ENCODE measurements at regions not wholly inside any gene's neighbourhood (a gene's known extent, or its start where the extent isn't known, plus 50 kb on each side); places are given as distances from the start of the nearest gene placed in this dataset.

DNA sequence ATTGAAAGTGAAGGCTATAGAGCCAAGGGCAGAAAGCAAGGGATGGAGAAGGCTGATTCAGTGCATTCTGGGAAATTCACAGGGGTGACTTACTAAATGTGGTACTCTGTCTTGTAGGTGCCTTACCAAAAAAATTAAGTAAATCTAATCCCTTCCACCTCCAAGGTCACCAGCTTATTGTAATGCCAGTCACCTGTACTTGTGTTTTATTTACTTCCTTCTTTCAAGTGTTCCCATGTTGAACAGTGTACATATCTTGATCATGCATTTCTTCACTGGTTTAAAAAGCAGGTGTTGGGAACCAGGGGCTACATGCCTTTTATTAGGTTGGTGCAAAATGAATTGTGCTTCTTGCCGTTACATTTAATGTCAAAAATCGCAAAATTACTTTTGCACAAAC, 137.0 kb upstream of the ARHGAP28 start:
- DNase-seq: no peak
- H3K27me3 Mint-ChIP-seq: no peaks in the 10 kb centered on the region
- no peak overlapping the region for H3K27ac ChIP-seq (ENCODE audit: insufficient read depth, low read length, poor library complexity, severe bottlenecking)
- H3K4me1 Mint-ChIP-seq: no peaks in the 10 kb centered on the region
- no peaks in the 10 kb centered on the region for H3K9me3 ChIP-seq (ENCODE audit: control insufficient read depth in 2 of 2, low read length in 2 of 2)
- no peak overlapping the region for H3K27ac Mint-ChIP-seq
- no peaks in the 10 kb centered on the region for H3K27me3 ChIP-seq (ENCODE audit: control insufficient read depth, insufficient read depth, low read length)
- H3K9me3 Mint-ChIP-seq: peaks cover 0 to 8% (median 3%) of the 10 kb centered on the region in 7 donors
- H3K4me1 ChIP-seq (ENCODE audit: control insufficient read depth, insufficient read depth, low read length, poor library complexity, severe bottlenecking): no peaks in the 10 kb centered on the region
- ATAC-seq (ENCODE audit: low read depth in 2 of 2): no peak
- no peak overlapping the region for H3K4me3 ChIP-seq (ENCODE audit: low read depth, low read length)
- H3K4me3 Mint-ChIP-seq: no peak overlapping the region
- no peaks in the 10 kb centered on the region for H3K36me3 Mint-ChIP-seq
- no peaks in the 10 kb centered on the region for H3K36me3 ChIP-seq (ENCODE audit: control insufficient read depth, insufficient read depth, low read length)

DNA sequence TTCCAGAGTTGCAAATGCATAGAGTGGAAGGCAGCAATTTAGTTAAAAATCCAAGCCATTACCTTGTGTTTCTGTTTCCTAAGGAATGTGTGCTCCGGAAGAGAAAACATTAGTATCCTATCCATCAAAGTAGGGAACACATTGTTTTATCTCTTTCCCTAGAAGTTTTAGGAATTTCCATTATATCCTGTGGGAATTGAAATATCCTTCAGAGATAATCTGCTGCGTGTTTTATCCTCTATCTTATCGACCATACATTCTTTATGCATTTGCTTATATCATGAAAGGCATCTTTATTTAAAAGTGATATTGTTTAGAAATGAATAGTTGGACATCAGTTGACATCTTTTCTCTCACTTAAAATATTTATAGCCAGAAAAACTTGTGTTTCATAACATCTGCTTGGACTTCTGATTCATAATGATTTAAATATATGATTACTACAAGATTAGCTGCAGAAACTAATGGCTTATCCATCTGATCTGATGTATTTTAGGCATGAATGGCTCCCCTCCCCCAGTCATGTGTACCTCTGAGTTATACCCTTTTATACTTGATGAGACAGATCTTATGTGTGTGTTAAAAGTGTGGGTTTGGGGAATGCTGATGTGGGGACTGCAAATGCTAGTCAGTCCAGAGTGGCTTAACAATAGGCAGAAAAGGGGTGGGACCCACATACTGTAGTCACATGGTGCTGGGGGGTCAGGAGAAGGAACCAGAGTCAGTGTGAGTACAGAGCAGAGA, 136.2 kb upstream of the ARHGAP28 start:
- H3K27ac Mint-ChIP-seq: no peak overlapping the region
- H3K27me3 ChIP-seq (ENCODE audit: control insufficient read depth, insufficient read depth, low read length): no peaks in the 10 kb centered on the region
- H3K9me3 Mint-ChIP-seq: peaks cover 0 to 8% (median 3%) of the 10 kb centered on the region in 7 donors
- no peaks in the 10 kb centered on the region for H3K27me3 Mint-ChIP-seq
- H3K4me3 Mint-ChIP-seq: no peak overlapping the region
- H3K4me3 ChIP-seq (ENCODE audit: low read depth, low read length): no peak overlapping the region
- no peaks in the 10 kb centered on the region for H3K4me1 ChIP-seq (ENCODE audit: control insufficient read depth, insufficient read depth, low read length, poor library complexity, severe bottlenecking)
- H3K9me3 ChIP-seq (ENCODE audit: control insufficient read depth in 2 of 2, low read length in 2 of 2): no peaks in the 10 kb centered on the region
- H3K36me3 ChIP-seq (ENCODE audit: control insufficient read depth, insufficient read depth, low read length): no peaks in the 10 kb centered on the region
- DNase-seq (no peak), ATAC-seq (ENCODE audit: low read depth in 2 of 2) (no peak)
- no peaks in the 10 kb centered on the region for H3K36me3 Mint-ChIP-seq
- H3K27ac ChIP-seq (ENCODE audit: insufficient read depth, low read length, poor library complexity, severe bottlenecking): no peak overlapping the region
- H3K4me1 Mint-ChIP-seq: no peaks in the 10 kb centered on the region

DNA sequence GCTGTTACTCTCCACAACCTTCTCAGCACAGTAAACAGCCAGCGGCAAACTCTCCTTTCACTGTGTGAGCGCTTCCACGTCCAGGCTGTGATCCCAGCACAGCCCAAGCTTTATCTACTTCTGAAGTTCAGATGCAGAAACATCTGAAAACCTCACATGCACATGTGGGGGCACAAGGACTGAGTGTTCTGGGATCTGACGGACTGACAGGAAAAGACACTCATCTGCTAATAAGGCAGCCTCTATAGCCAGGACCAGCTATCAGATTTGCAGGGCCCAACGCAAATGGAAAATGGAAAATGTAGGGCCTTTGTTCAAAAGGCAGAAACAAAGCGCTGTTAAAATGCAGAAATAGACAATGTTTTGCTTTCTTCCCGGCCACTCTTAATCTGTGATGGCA, 133.8 kb upstream of the ARHGAP28 start:
- H3K27ac ChIP-seq (ENCODE audit: insufficient read depth, low read length, poor library complexity, severe bottlenecking): no peak overlapping the region
- no peaks in the 10 kb centered on the region for H3K27me3 ChIP-seq (ENCODE audit: control insufficient read depth, insufficient read depth, low read length)
- no peak for ATAC-seq (ENCODE audit: low read depth in 2 of 2)
- H3K9me3 Mint-ChIP-seq: peaks cover 0 to 8% (median 3%) of the 10 kb centered on the region in 7 donors
- H3K4me3 ChIP-seq (ENCODE audit: low read depth, low read length): no peak overlapping the region
- no peaks in the 10 kb centered on the region for H3K27me3 Mint-ChIP-seq
- DNase-seq: no peak
- H3K4me1 ChIP-seq (ENCODE audit: control insufficient read depth, insufficient read depth, low read length, poor library complexity, severe bottlenecking): no peaks in the 10 kb centered on the region
- no peaks in the 10 kb centered on the region for H3K9me3 ChIP-seq (ENCODE audit: control insufficient read depth in 2 of 2, low read length in 2 of 2)
- no peaks in the 10 kb centered on the region for H3K36me3 ChIP-seq (ENCODE audit: control insufficient read depth, insufficient read depth, low read length)
- no peak overlapping the region for H3K4me3 Mint-ChIP-seq
- no peaks in the 10 kb centered on the region for H3K4me1 Mint-ChIP-seq
- no peaks in the 10 kb centered on the region for H3K36me3 Mint-ChIP-seq
- H3K27ac Mint-ChIP-seq: no peak overlapping the region

DNA sequence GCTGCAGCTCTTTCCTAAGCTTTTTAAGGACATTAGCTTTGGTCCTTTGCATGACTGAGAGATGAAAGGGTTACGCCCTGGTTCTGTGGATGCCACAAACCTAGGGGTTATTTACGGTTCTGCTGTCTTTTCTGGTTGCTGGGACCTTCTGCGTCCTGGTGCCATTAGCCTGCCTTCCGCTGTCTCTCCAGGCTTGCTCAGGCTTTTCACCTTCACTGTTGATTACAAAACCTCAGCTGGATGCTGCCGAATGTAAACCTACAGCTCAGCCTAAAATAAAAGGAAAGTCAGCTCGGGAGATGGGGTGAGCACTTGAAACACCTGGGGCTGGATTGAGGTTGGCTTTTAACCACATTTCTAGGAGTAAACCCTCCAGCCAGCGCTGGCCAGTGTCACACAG, 130.9 kb upstream of the ARHGAP28 start:
- Histone ChIP-seq H3K27me3 (ENCODE audit: control insufficient read depth, insufficient read depth, low read length) (no peaks in the 10 kb centered on the region), H3K4me1 (ENCODE audit: control insufficient read depth, insufficient read depth, low read length, poor library complexity, severe bottlenecking) (no peaks in the 10 kb centered on the region), H3K36me3 (ENCODE audit: control insufficient read depth, insufficient read depth, low read length) (no peaks in the 10 kb centered on the region), H3K4me3 (ENCODE audit: low read depth, low read length) (no peak overlapping the region), H3K9me3 (ENCODE audit: control insufficient read depth in 2 of 2, low read length in 2 of 2) (no peaks in the 10 kb centered on the region), H3K27ac (ENCODE audit: insufficient read depth, low read length, poor library complexity, severe bottlenecking) (no peak overlapping the region)
- Mint-ChIP-seq H3K9me3 (peaks cover 0 to 6% (median 2%) of the 10 kb centered on the region in 7 donors), H3K36me3 (no peaks in the 10 kb centered on the region), H3K4me1 (no peaks in the 10 kb centered on the region), H3K27ac (no peak overlapping the region), H3K4me3 (no peak overlapping the region), H3K27me3 (no peaks in the 10 kb centered on the region)
- no peak for DNase-seq
- no peak for ATAC-seq (ENCODE audit: low read depth in 2 of 2)

DNA sequence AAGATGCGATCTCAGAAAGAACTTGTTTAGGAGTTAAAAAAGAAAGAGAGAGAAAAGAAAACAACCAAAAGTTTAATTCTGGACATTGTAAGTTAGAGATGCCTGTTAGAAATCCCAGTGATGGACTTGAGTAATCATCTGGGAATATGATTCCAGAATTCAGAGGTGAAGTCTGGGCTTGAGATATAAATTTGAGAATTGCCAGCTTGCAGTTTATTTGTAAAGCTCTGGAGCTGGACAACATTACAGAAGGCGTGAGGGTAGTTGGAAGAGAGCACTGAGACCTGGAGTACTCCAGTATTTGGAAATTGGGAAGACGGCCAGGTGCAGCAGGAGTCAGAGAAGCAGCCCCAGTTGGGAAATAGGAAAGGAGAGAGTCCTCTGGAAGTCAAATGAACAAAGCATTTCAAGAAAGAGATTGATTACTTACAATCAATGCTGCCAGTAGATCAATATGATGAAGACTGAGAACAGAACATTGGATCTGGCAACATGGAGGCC, 128.8 kb upstream of the ARHGAP28 start:
- H3K4me3 ChIP-seq (ENCODE audit: low read depth, low read length): no peak overlapping the region
- H3K4me1 ChIP-seq (ENCODE audit: control insufficient read depth, insufficient read depth, low read length, poor library complexity, severe bottlenecking): no peaks in the 10 kb centered on the region
- H3K27ac Mint-ChIP-seq: no peak overlapping the region
- H3K27me3 Mint-ChIP-seq: no peaks in the 10 kb centered on the region
- no peaks in the 10 kb centered on the region for H3K36me3 ChIP-seq (ENCODE audit: control insufficient read depth, insufficient read depth, low read length)
- H3K27me3 ChIP-seq (ENCODE audit: control insufficient read depth, insufficient read depth, low read length): no peaks in the 10 kb centered on the region
- H3K4me1 Mint-ChIP-seq: no peaks in the 10 kb centered on the region
- DNase-seq (no peak), ATAC-seq (ENCODE audit: low read depth in 2 of 2) (no peak)
- no peaks in the 10 kb centered on the region for H3K9me3 ChIP-seq (ENCODE audit: control insufficient read depth in 2 of 2, low read length in 2 of 2)
- H3K27ac ChIP-seq (ENCODE audit: insufficient read depth, low read length, poor library complexity, severe bottlenecking): no peak overlapping the region
- peaks cover 0 to 6% (median 0%) of the 10 kb centered on the region in 7 donors for H3K9me3 Mint-ChIP-seq
- H3K36me3 Mint-ChIP-seq: no peaks in the 10 kb centered on the region
- no peak overlapping the region for H3K4me3 Mint-ChIP-seq

DNA sequence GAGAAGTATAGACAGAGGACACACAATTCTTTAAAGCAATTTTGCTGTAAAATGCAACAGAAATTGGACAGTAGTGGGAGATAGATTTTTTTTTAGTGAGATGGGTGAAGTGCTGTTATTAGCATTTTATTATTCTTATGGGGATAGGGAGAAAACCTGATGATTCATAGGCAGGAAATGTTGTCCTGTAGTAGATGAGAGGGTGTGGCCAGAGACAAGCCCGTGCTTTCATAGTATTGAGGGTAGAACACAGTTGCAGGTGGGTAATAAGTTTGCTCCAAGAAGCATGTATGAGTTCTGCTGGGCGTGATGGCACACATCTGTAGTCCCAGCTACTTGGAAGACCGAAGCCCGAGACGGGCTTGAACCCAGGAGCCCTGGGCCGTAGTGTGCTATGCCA, 128.3 kb upstream of the ARHGAP28 start:
- Histone ChIP-seq H3K36me3 (ENCODE audit: control insufficient read depth, insufficient read depth, low read length) (no peaks in the 10 kb centered on the region), H3K4me1 (ENCODE audit: control insufficient read depth, insufficient read depth, low read length, poor library complexity, severe bottlenecking) (no peaks in the 10 kb centered on the region), H3K27me3 (ENCODE audit: control insufficient read depth, insufficient read depth, low read length) (no peaks in the 10 kb centered on the region), H3K9me3 (ENCODE audit: control insufficient read depth in 2 of 2, low read length in 2 of 2) (no peaks in the 10 kb centered on the region), H3K4me3 (ENCODE audit: low read depth, low read length) (no peak overlapping the region), H3K27ac (ENCODE audit: insufficient read depth, low read length, poor library complexity, severe bottlenecking) (no peak overlapping the region)
- no peaks in the 10 kb centered on the region for H3K36me3 Mint-ChIP-seq
- peaks cover 0 to 3% (median 0%) of the 10 kb centered on the region in 7 donors for H3K9me3 Mint-ChIP-seq
- no peak overlapping the region for H3K4me3 Mint-ChIP-seq
- ATAC-seq (ENCODE audit: low read depth in 2 of 2): no peak
- no peak overlapping the region for H3K27ac Mint-ChIP-seq
- no peak for DNase-seq
- no peaks in the 10 kb centered on the region for H3K4me1 Mint-ChIP-seq
- no peaks in the 10 kb centered on the region for H3K27me3 Mint-ChIP-seq

DNA sequence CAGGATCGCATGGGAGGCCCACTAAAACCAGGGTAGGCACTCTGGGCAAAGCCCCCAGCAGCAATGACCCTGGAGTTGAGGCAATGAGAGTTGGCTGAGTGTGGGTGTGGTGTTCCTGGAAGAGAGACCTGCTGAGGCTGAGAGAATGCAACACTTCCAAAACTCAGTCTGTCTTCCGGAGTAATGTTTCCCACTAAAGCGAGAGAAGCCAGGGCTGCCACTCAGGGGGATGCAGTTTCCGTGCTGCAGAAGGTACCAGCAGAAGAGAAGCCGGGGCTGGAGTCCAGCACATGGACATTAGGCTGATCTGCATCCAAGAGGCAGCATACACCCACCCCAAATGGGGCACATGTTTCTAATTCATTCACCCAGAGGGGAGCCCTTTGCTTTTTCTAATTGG, 127.2 kb upstream of the ARHGAP28 start:
- Histone ChIP-seq H3K4me1 (ENCODE audit: control insufficient read depth, insufficient read depth, low read length, poor library complexity, severe bottlenecking) (no peaks in the 10 kb centered on the region), H3K4me3 (ENCODE audit: low read depth, low read length) (no peak overlapping the region), H3K27me3 (ENCODE audit: control insufficient read depth, insufficient read depth, low read length) (no peaks in the 10 kb centered on the region), H3K36me3 (ENCODE audit: control insufficient read depth, insufficient read depth, low read length) (no peaks in the 10 kb centered on the region), H3K27ac (ENCODE audit: insufficient read depth, low read length, poor library complexity, severe bottlenecking) (no peak overlapping the region), H3K9me3 (ENCODE audit: control insufficient read depth in 2 of 2, low read length in 2 of 2) (no peaks in the 10 kb centered on the region)
- peaks cover 0 to 2% (median 0%) of the 10 kb centered on the region in 7 donors for H3K9me3 Mint-ChIP-seq
- H3K4me1 Mint-ChIP-seq: no peaks in the 10 kb centered on the region
- H3K36me3 Mint-ChIP-seq: no peaks in the 10 kb centered on the region
- ATAC-seq (ENCODE audit: low read depth in 2 of 2) (no peak), DNase-seq (no peak)
- no peak overlapping the region for H3K27ac Mint-ChIP-seq
- no peaks in the 10 kb centered on the region for H3K27me3 Mint-ChIP-seq
- no peak overlapping the region for H3K4me3 Mint-ChIP-seq

DNA sequence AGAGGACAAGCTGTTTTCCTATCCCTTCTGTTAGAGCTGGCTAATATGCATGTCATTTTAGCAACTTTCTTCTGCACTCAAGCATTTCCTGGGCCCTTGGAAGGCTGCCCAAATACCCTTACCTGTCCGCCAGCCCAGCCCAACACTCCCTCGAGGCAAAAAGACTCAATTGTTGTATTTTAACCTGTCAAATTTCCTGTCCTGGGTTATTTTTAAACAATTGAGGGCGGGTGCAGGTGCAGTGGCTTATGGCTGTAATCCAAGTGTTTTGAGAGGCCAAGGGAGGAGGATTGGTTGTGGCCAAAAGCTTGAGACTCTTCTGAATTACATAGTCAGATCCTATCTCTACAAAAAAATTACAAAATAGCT, 125.0 kb upstream of the ARHGAP28 start:
- no peaks in the 10 kb centered on the region for H3K27me3 ChIP-seq (ENCODE audit: control insufficient read depth, insufficient read depth, low read length)
- no peaks in the 10 kb centered on the region for H3K9me3 ChIP-seq (ENCODE audit: control insufficient read depth in 2 of 2, low read length in 2 of 2)
- H3K36me3 Mint-ChIP-seq: no peaks in the 10 kb centered on the region
- peaks cover 0 to 4% (median 1%) of the 10 kb centered on the region in 7 donors for H3K9me3 Mint-ChIP-seq
- H3K4me1 ChIP-seq (ENCODE audit: control insufficient read depth, insufficient read depth, low read length, poor library complexity, severe bottlenecking): no peaks in the 10 kb centered on the region
- DNase-seq: no peak
- H3K4me3 Mint-ChIP-seq: no peak overlapping the region
- no peaks in the 10 kb centered on the region for H3K36me3 ChIP-seq (ENCODE audit: control insufficient read depth, insufficient read depth, low read length)
- no peak overlapping the region for H3K27ac ChIP-seq (ENCODE audit: insufficient read depth, low read length, poor library complexity, severe bottlenecking)
- no peaks in the 10 kb centered on the region for H3K27me3 Mint-ChIP-seq
- no peak overlapping the region for H3K4me3 ChIP-seq (ENCODE audit: low read depth, low read length)
- ATAC-seq (ENCODE audit: low read depth in 2 of 2): no peak
- H3K4me1 Mint-ChIP-seq: no peaks in the 10 kb centered on the region
- no peak overlapping the region for H3K27ac Mint-ChIP-seq
